Glutamatergic neuron (in vitro differentiated cells): ENCODE measurements at regions not wholly inside any gene's neighbourhood (a gene's known extent, or its start where the extent isn't known, plus 50 kb on each side); places are given as distances from the start of the nearest gene placed in this dataset.

Experiments
- DNase-seq: peaks from one replicate; pipeline ENCODE4 v3.0.0; 2022
- H3K27ac Mint-ChIP-seq: one replicate; pipeline ENCODE4 v1.8.0; 2020; ENCODE audit warnings: mild to moderate bottlenecking, mixed read lengths, inconsistent platforms; ENCODE audit not compliant: unreplicated experiment
- H3K27me3 Mint-ChIP-seq: one replicate; pipeline ENCODE4 v1.8.0; 2020; ENCODE audit warnings: mild to moderate bottlenecking, moderate library complexity, mixed read lengths, inconsistent platforms; ENCODE audit not compliant: unreplicated experiment
- H3K36me3 Mint-ChIP-seq: one replicate; pipeline ENCODE4 v1.8.0; 2020; ENCODE audit warnings: mild to moderate bottlenecking, mixed read lengths, inconsistent platforms; ENCODE audit not compliant: unreplicated experiment
- H3K4me1 Mint-ChIP-seq: one replicate; pipeline ENCODE4 v1.8.0; 2020; ENCODE audit warnings: mild to moderate bottlenecking, low read depth, mixed read lengths, inconsistent platforms; ENCODE audit not compliant: unreplicated experiment
- H3K4me3 Mint-ChIP-seq: one replicate; pipeline ENCODE4 v1.8.0; 2020; ENCODE audit warnings: mild to moderate bottlenecking, mixed read lengths, inconsistent platforms; ENCODE audit not compliant: unreplicated experiment
- H3K9me3 Mint-ChIP-seq: one replicate; pipeline ENCODE4 v1.8.0; 2020; ENCODE audit warnings: mild to moderate bottlenecking, moderate library complexity, mixed read lengths, inconsistent platforms; ENCODE audit not compliant: unreplicated experiment
- CTCF ChIP-seq: fragments of 200-600 bp; sonication (generic); IDR thresholded peaks from one replicate; pipeline ENCODE4 v1.5.0; 2021; ENCODE audit not compliant: partially characterized antibody, unreplicated experiment

- Mint-ChIP-seq H3K36me3 (no peaks in the 10 kb centered on the region), H3K9me3 (no peaks in the 10 kb centered on the region), H3K4me3 (no peak overlapping the region), H3K27ac (no peak overlapping the region), H3K4me1 (no peaks in the 10 kb centered on the region), H3K27me3 (no peaks in the 10 kb centered on the region)
- TF ChIP-seq CTCF, result no peak
- no peak for DNase-seq
Observed at GRCh38 chr3:6580808-6581207, 280.1 kb upstream of the GRM7 start.

DNA sequence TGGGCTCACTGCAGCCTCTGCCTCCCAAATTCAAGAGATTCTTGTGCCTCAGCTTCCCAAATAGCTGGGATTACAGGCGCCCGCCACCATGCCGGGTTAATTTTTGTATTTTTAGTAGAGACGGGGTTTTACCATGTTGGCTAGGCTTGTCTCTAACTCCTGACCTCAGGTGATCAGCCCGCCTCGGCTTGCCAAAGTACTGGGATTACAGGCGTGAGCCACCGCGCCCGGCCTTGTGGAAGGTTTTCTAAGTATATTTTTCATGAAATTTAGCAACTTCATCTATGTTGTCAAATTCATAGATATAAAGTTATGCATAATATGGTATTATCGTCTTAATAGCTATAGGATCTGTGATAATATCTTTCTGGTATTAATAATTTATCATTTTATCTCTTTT lies 275.6 kb upstream of the GRM7 start:
- H3K4me3 Mint-ChIP-seq, result no peak overlapping the region
- no peaks in the 10 kb centered on the region for H3K4me1 Mint-ChIP-seq
- TF ChIP-seq CTCF, result no peak
- H3K36me3 Mint-ChIP-seq, result peaks cover 5% of the 10 kb centered on the region
- no peaks in the 10 kb centered on the region for H3K9me3 Mint-ChIP-seq
- no peak overlapping the region for H3K27ac Mint-ChIP-seq
- no peak for DNase-seq
- no peaks in the 10 kb centered on the region for H3K27me3 Mint-ChIP-seq

DNA sequence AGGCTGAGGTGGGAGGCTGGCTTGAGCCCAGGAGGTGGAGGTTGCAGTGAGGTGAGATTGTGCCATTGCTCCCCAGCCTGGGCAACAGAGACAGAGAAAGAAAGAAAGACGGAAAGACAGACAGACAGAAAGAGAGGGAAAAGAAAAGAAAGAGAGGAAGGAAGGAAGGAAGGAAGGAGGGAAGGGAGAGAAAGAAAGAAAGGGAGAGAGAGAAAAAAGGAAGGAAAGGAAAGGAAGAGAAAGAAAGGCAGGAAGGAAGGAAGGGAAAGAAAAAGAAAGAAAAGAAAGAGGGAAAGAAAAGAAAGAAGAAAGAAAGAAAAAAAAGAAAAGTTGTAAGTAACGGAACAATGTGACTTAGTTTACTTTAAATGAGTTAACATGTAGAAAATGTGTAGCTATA lies 260.7 kb upstream of the GRM7 start:
- no peaks in the 10 kb centered on the region for H3K9me3 Mint-ChIP-seq
- no peaks in the 10 kb centered on the region for H3K4me1 Mint-ChIP-seq
- no peak overlapping the region for H3K4me3 Mint-ChIP-seq
- no peak for TF ChIP-seq CTCF
- no peaks in the 10 kb centered on the region for H3K27me3 Mint-ChIP-seq
- H3K36me3 Mint-ChIP-seq, result no peaks in the 10 kb centered on the region
- DNase-seq, result no peak
- H3K27ac Mint-ChIP-seq, result no peak overlapping the region

DNA sequence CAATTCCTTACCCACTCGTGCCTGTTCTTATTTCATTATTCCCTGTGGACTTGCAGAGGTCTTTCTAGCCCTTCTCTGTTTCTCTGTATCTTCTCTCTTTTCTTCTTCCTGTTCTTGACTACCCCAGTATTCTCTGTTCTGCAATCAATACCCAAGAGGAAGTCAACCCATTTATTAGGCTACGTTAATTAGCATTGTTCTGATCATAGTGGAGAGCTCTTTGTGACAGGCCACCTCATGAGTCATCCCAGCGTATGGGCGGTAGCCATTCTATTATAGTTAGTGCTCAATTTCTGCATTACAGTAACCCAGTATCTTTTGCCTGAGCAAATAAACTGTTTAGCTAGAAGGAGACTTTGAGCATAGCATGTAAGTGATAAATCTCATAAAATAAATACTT lies 259.5 kb upstream of the GRM7 start:
- no peaks in the 10 kb centered on the region for H3K36me3 Mint-ChIP-seq
- H3K27me3 Mint-ChIP-seq, result no peaks in the 10 kb centered on the region
- H3K27ac Mint-ChIP-seq, result no peak overlapping the region
- H3K4me1 Mint-ChIP-seq, result no peaks in the 10 kb centered on the region
- no peak for DNase-seq
- H3K4me3 Mint-ChIP-seq, result no peak overlapping the region
- H3K9me3 Mint-ChIP-seq, result no peaks in the 10 kb centered on the region
- TF ChIP-seq CTCF, result no peak

- Mint-ChIP-seq H3K27ac (no peak overlapping the region), H3K4me3 (no peak overlapping the region), H3K9me3 (no peaks in the 10 kb centered on the region), H3K36me3 (no peaks in the 10 kb centered on the region), H3K4me1 (no peaks in the 10 kb centered on the region), H3K27me3 (no peaks in the 10 kb centered on the region)
- no peak for TF ChIP-seq CTCF
- no peak for DNase-seq
Observed at GRCh38 chr3:6602329-6602728, 258.6 kb upstream of the GRM7 start.
